ENCODE measurements at regions not wholly inside any gene's neighbourhood (a gene's known extent, or its start where the extent isn't known, plus 50 kb on each side); places are given as distances from the start of the nearest gene placed in this dataset.

DNA sequence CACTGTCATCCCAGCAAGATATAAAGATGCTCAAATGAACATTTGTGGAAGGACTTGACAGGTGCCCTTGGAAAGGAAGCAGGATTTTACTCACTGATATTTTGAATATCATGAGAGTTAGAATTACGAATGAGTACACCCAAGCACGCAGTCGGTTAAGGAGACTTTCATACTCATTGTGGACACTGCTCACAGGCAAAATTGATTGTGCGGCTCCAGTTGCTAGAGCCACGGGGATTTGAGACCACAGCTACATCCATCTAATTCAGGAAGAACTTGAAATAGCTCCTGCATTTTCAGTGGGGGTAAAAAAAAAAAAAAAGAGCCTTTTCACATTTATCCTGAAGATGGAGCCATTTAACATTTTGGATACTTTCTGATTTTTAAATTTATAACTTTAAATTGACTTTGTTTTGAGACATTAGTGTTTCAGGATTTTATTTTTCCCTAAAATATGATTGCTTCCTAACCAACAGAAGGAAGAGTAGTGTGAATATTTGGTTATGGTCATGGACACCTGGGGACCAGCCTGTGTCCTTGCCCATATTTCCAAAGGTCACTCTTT is 1080.1 kb upstream of the EEF2KMT start:
- intact Hi-C loops (cut with micrococcal nuclease): no loop called here
- no TSS peak for BruUV-seq (replicated peaks)
- CTCF ChIA-PET: no interaction called here

More for the DNA sequence above, 1080.1 kb upstream of the EEF2KMT start:
- Histone ChIP-seq H3K27me3 (ENCODE audit: insufficient read depth, low read length) (no peaks in the 10 kb centered on the region), H3K79me2 (ENCODE audit: insufficient read depth, low read length) (no peaks in the 10 kb centered on the region), H3K27ac (ENCODE audit: low read depth, low read length) (no peak overlapping the region), H3K4me1 (ENCODE audit: control insufficient read depth in 1 of 2, insufficient read depth in 2 of 2, low read length in 2 of 2) (no peaks in the 10 kb centered on the region), H4K20me1 (ENCODE audit: insufficient read depth) (no peaks in the 10 kb centered on the region), H3K9me2 (ENCODE audit: insufficient read depth) (no peaks in the 10 kb centered on the region), H2AFZ (ENCODE audit: low read depth, low read length, poor library complexity, severe bottlenecking) (no peak overlapping the region), H3K4me2 (ENCODE audit: low read length) (no peak overlapping the region), H3K9me3 (ENCODE audit: control insufficient read depth in 1 of 2, insufficient read depth in 1 of 2, low read depth in 1 of 2, low read length in 2 of 2) (no peaks in the 10 kb centered on the region), H3K9ac (ENCODE audit: low read length) (no peak overlapping the region), H3K4me3 (replicated peaks in 1 of 2; ENCODE audit: low read depth in 1 of 2, low read length in 2 of 2) (no peak overlapping the region), H3K36me3 (ENCODE audit: control insufficient read depth in 1 of 2, insufficient read depth in 2 of 2, low read length in 2 of 2) (no peaks in the 10 kb centered on the region)
- DNase-seq (ENCODE audit: low read depth, low spot score) (no peak), ATAC-seq (no peak)
- POLR2A ChIA-PET: no interaction called here
- TF ChIP-seq, protein P1, sequence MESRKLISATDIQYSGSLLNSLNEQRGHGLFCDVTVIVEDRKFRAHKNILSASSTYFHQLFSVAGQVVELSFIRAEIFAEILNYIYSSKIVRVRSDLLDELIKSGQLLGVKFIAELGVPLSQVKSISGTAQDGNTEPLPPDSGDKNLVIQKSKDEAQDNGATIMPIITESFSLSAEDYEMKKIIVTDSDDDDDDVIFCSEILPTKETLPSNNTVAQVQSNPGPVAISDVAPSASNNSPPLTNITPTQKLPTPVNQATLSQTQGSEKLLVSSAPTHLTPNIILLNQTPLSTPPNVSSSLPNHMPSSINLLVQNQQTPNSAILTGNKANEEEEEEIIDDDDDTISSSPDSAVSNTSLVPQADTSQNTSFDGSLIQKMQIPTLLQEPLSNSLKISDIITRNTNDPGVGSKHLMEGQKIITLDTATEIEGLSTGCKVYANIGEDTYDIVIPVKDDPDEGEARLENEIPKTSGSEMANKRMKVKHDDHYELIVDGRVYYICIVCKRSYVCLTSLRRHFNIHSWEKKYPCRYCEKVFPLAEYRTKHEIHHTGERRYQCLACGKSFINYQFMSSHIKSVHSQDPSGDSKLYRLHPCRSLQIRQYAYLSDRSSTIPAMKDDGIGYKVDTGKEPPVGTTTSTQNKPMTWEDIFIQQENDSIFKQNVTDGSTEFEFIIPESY (IDR thresholded peaks at IDR 0.05; ENCODE audit: extremely low read depth, insufficient replicate concordance, low read length): no peak
- TF ChIP-seq CEBPB (IDR thresholded peaks at IDR 0.05; ENCODE audit: low read depth) (no peak), ELF1 (IDR thresholded peaks at IDR 0.05; ENCODE audit: borderline replicate concordance, low read depth) (no peak), SIN3A (IDR thresholded peaks at IDR 0.05; ENCODE audit: low read depth) (no peak), JUND (IDR thresholded peaks at IDR 0.05) (no peak), YY1 (IDR thresholded peaks at IDR 0.05; ENCODE audit: extremely low read depth, insufficient replicate concordance, low read depth, low read length) (no peak), ZFX (IDR thresholded peaks at IDR 0.05) (no peak), SP1 (IDR thresholded peaks at IDR 0.05; ENCODE audit: low read depth) (no peak), POLR2A (IDR thresholded peaks at IDR 0.05; ENCODE audit: borderline replicate concordance, extremely low read depth, insufficient read depth, insufficient read length) (no peak), ZNF274 (IDR thresholded peaks at IDR 0.05; ENCODE audit: low read depth, low read length) (no peak)
- TF ChIP-seq, protein P2, sequence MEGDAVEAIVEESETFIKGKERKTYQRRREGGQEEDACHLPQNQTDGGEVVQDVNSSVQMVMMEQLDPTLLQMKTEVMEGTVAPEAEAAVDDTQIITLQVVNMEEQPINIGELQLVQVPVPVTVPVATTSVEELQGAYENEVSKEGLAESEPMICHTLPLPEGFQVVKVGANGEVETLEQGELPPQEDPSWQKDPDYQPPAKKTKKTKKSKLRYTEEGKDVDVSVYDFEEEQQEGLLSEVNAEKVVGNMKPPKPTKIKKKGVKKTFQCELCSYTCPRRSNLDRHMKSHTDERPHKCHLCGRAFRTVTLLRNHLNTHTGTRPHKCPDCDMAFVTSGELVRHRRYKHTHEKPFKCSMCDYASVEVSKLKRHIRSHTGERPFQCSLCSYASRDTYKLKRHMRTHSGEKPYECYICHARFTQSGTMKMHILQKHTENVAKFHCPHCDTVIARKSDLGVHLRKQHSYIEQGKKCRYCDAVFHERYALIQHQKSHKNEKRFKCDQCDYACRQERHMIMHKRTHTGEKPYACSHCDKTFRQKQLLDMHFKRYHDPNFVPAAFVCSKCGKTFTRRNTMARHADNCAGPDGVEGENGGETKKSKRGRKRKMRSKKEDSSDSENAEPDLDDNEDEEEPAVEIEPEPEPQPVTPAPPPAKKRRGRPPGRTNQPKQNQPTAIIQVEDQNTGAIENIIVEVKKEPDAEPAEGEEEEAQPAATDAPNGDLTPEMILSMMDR (IDR thresholded peaks at IDR 0.05 in 2 of 3, conservative IDR thresholded peaks at IDR 0.05 in 1 of 3; ENCODE audit: borderline replicate concordance in 1 of 3, insufficient read depth in 1 of 3, low read depth in 2 of 3, low read length in 2 of 3): no peak
- RAD21 ChIA-PET (ENCODE audit: low non-redundant PET in 1 of 2, low total read pairs in 2 of 2, uncharacterized antibody in 2 of 2, unreplicated experiment in 2 of 2): no interaction called here
